Transverse colon (tissue), 4 donors: ENCODE measurements at regions not wholly inside any gene's neighbourhood (a gene's known extent, or its start where the extent isn't known, plus 50 kb on each side); places are given as distances from the start of the nearest gene placed in this dataset.

ENCODE experiments used
- DNase-seq: peaks from one replicate; pipeline ENCODE4 v3.0.0-alpha.2; 2019
- H3K27ac ChIP-seq, 4 donors: fragments of 200-600 bp; sonication (generic); 2 replicates each; pipeline ENCODE4 v1.5.1; 2016 to 2018; ENCODE audit warnings: inconsistent platforms in 4 of 4
- H3K27me3 ChIP-seq: fragments of 200-600 bp; sonication (generic); 2 replicates; pipeline ENCODE4 v1.5.1; 2017; ENCODE audit warnings: inconsistent platforms
- H3K36me3 ChIP-seq, 4 donors: fragments of 200-600 bp; sonication (generic); 2 replicates each; pipeline ENCODE4 v1.5.1; 2017 to 2019; ENCODE audit warnings: inconsistent platforms in 4 of 4
- H3K4me1 ChIP-seq, 4 donors: fragments of 200-600 bp; sonication (generic); 2 replicates each; pipeline ENCODE4 v1.5.1; 2017 to 2020; ENCODE audit warnings: inconsistent platforms in 4 of 4
- H3K4me3 ChIP-seq, 4 donors: fragments of 200-600 bp; sonication (generic); 1 replicate in 1 of 4; 2 replicates in 3 of 4; pipeline versions ENCODE4 v1.5.1 to v1.6.1; 2017 to 2019; ENCODE audit warnings: inconsistent platforms in 4 of 4
- H3K9me3 ChIP-seq, 2 donors: fragments of 200-600 bp; sonication (generic); 2 replicates each; pipeline ENCODE4 v1.5.1; 2017 to 2019; ENCODE audit warnings: inconsistent platforms in 2 of 2
- EP300 ChIP-seq: sonication (generic); formaldehyde crosslinking; IDR thresholded peaks from one replicate; pipeline ENCODE4 v1.6.1; 2017; ENCODE audit warnings: antibody characterized with exemption, low read depth
- POLR2A ChIP-seq: fragments of 450-650 bp; IDR thresholded peaks from one replicate; pipeline ENCODE4 v1.6.1; 2016; ENCODE audit warnings: antibody characterized with exemption, mild to moderate bottlenecking, moderate library complexity
- POLR2AphosphoS5 ChIP-seq, 3 donors: sonication (generic); formaldehyde crosslinking; IDR thresholded peaks; one replicate each; pipeline ENCODE4 v1.6.1; 2016; ENCODE audit warnings: antibody characterized with exemption in 3 of 3
- WGBS, 2 donors: methylation state at CpG; one replicate each; pipeline ENCODE4 v1.1.5; 2018; ENCODE audit warnings: low coverage in 1 of 2; 5-methylcytosine and 5-hydroxymethylcytosine counted together
- in situ Hi-C, 4 donors: fragments of 200-750 bp; cut with MboI; loops; one replicate each; pipeline versions ENCODE4 v1.15.0 to v1.15.1; 2017; ENCODE audit warnings: low sequenced_read_pairs in 3 of 4, low pct_ligation_motif_present in 1 of 4, low pct_unique_long_range_greater_than_20kb in 1 of 4
- intact Hi-C: fragments of 100-400 bp; cut with DNase I; formaldehyde crosslinking; loops from one replicate; pipeline ENCODE4 v1.15.1; 2023; ENCODE audit warnings: low total_unique reads
- TF ChIP-seq, protein P1 (sequence below), 5 experiments: fragments of 200-600 bp in 3 of 5; fragments of 450-650 bp in 2 of 5; sonication (generic) in 3 of 5; IDR thresholded peaks; 1 replicate in 2 of 5; 2 replicates in 3 of 5; pipeline ENCODE4 v1.5.1; 2016 to 2017; ENCODE audit warnings: antibody characterized with exemption in 5 of 5, inconsistent platforms in 3 of 5, mild to moderate bottlenecking in 2 of 5, moderate library complexity in 1 of 5

DNA sequence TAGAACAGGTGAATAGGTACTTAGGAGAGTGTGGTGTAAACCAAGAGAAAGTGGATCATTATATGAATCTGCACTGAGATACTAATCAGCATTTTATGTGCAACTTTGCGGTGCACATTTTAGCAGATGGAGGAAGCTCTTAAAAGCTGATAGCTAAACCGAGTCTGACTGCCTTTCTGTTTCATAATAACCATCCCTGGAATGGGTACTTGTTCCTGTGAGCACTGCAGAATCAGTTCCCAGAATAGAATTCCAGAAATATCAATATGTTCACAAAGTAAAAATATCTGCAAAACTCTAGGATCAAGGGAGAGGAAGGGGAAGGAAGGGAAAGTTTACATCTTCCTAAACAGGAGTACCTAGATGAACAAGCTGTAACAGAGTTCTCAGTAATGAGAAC lies 432.2 kb upstream of the HNRNPA3 start:
- intact Hi-C loops: no loop called here
- H3K4me1 ChIP-seq: no peaks in the 10 kb centered on the region
- in situ Hi-C loops: no loop called here
- H3K9me3 ChIP-seq: peaks cover 0 to 4% of the 10 kb centered on the region in 2 donors
- no peak overlapping the region for H3K4me3 ChIP-seq
- WGBS, 2 donors: 75% methylated on average over 2 of the region's 2 CpGs; no CpG with 5 or more reads in 1 of the 2 donors
- no peak for DNase-seq
- TF ChIP-seq POLR2AphosphoS5 (IDR thresholded peaks at IDR 0.05) (no peak), POLR2A (no peak), EP300 (no peak)
- TF ChIP-seq, protein P1, sequence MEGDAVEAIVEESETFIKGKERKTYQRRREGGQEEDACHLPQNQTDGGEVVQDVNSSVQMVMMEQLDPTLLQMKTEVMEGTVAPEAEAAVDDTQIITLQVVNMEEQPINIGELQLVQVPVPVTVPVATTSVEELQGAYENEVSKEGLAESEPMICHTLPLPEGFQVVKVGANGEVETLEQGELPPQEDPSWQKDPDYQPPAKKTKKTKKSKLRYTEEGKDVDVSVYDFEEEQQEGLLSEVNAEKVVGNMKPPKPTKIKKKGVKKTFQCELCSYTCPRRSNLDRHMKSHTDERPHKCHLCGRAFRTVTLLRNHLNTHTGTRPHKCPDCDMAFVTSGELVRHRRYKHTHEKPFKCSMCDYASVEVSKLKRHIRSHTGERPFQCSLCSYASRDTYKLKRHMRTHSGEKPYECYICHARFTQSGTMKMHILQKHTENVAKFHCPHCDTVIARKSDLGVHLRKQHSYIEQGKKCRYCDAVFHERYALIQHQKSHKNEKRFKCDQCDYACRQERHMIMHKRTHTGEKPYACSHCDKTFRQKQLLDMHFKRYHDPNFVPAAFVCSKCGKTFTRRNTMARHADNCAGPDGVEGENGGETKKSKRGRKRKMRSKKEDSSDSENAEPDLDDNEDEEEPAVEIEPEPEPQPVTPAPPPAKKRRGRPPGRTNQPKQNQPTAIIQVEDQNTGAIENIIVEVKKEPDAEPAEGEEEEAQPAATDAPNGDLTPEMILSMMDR (IDR thresholded peaks at IDR 0.05): no peak
- H3K27ac ChIP-seq: no peak overlapping the region
- H3K36me3 ChIP-seq: no peaks in the 10 kb centered on the region
- H3K27me3 ChIP-seq: no peaks in the 10 kb centered on the region

DNA sequence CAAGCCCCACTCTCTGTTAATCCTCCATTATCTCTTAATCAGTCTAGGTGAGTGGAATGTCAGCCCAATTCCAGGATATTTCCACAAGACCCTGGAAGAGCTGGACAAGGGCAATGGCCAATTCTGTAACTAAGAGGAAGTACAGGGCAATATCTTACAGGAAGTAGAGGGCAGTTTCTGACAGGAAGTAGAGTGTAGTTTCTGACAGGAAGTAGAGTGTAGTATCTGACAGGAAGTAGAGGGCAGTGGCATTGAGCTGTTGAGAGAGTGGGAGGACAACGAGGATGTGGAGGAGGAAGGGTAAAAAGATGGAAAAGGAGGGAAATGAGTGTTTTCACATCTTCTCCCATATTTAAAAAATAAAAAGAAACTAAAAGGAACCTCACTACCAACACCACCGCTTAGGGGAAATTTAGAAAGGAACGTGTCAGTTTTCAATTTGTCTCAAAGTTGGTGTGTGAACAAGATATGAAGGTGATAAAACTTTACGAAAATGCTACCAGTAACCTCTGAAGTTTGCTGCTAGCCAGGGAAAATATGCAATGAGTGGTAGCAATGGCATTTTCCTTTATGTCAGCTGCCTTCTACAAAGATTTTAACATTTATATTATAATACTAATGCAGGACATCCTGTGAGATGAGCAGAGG lies 430.9 kb upstream of the HNRNPA3 start:
- intact Hi-C loops (no loop called here), in situ Hi-C loops (no loop called here)
- Histone ChIP-seq H3K27me3 (no peaks in the 10 kb centered on the region), H3K4me1 (no peaks in the 10 kb centered on the region), H3K36me3 (no peaks in the 10 kb centered on the region), H3K4me3 (no peak overlapping the region), H3K27ac (no peak overlapping the region), H3K9me3 (peaks cover 0 to 4% of the 10 kb centered on the region in 2 donors)
- TF ChIP-seq, protein P1 (IDR thresholded peaks at IDR 0.05): no peak
- TF ChIP-seq POLR2A (no peak), POLR2AphosphoS5 (IDR thresholded peaks at IDR 0.05) (no peak), EP300 (no peak)
- no peak for DNase-seq
- WGBS, 2 donors: 62 to 69% methylated on average over 4 of the region's 4 CpGs

DNA sequence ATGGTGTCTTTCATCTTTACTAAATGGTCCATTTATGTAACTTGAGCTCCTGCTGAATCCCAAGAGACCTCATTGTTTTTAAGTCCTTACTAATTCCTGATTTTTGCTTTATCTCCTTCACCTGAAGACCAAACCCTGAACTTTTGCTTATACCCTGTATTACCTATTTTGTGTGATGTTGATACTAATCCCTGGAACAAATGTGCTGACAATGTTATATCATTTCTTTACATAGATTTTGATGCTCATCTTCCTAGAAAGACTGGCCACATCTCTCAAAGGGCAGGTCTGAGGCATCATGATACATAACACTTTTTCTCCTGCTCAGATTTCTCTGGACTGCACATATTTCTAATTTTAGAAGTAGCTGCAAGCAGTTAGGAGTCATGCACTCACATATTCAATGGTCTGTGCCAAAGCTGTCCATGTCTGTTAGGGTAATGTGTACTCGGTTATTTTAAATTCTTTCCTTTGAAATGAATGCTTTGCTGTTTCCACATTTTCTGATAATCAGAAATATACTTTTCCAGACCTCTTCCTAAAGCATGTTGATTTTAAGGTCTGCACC lies 427.9 kb upstream of the HNRNPA3 start:
- in situ Hi-C loops: no loop called here

DNA sequence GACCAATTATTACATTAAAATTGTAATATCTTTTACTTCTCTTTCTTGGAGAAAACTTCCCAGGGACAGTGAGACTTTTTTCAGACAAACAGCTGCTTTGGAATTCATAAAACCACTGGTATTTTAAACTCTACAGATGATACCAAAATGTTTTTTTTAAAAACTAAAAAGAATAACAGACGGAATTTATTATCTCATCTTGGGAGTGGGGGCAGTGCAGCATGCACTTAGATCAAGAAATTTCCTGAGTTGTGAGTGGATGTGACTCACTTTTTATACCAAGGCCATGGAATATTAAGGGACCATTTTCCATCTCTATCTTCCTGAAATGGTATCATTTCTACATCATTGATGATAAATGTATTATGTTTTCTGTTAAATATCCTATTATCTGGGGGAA lies 422.8 kb upstream of the HNRNPA3 start:
- TF ChIP-seq POLR2AphosphoS5 (IDR thresholded peaks at IDR 0.05) (no peak), EP300 (no peak), POLR2A (no peak)
- TF ChIP-seq, protein P1 (IDR thresholded peaks at IDR 0.05): no peak
- in situ Hi-C loops: no loop called here
- no peaks in the 10 kb centered on the region for H3K36me3 ChIP-seq
- 71 to 73% methylated on average over 1 of the region's 1 CpG for WGBS, 2 donors
- no peak for DNase-seq
- no peaks in the 10 kb centered on the region for H3K27me3 ChIP-seq
- H3K9me3 ChIP-seq: no peaks in the 10 kb centered on the region
- no peak overlapping the region for H3K4me3 ChIP-seq
- intact Hi-C loops: no loop called here
- H3K4me1 ChIP-seq: no peaks in the 10 kb centered on the region
- no peak overlapping the region for H3K27ac ChIP-seq

More for the DNA sequence above, 427.9 kb upstream of the HNRNPA3 start:
- no peaks in the 10 kb centered on the region for H3K27me3 ChIP-seq
- H3K4me3 ChIP-seq: no peak overlapping the region
- no peaks in the 10 kb centered on the region for H3K4me1 ChIP-seq
- H3K36me3 ChIP-seq: no peaks in the 10 kb centered on the region
- WGBS, 2 donors: 85 to 88% methylated on average over 1 of the region's 1 CpG
- H3K27ac ChIP-seq: no peak overlapping the region
- no peak for DNase-seq
- intact Hi-C loops: no loop called here
- peaks cover 0 to 4% of the 10 kb centered on the region in 2 donors for H3K9me3 ChIP-seq
- TF ChIP-seq, protein P1 (IDR thresholded peaks at IDR 0.05): no peak
- no peak for TF ChIP-seq POLR2A
- no peak for TF ChIP-seq EP300
- no peak for TF ChIP-seq POLR2AphosphoS5 (IDR thresholded peaks at IDR 0.05)
